Dendritic cell treated with granulocyte-macrophage colony-stimulating factor and Interleukin-4, amounts not matched to agents 40 ng/mL and 50 ng/mL, for 4 days (primary cell): ENCODE measurements at regions not wholly inside any gene's neighbourhood (a gene's known extent, or its start where the extent isn't known, plus 50 kb on each side); places are given as distances from the start of the nearest gene placed in this dataset.
"Not testable (repeated sequence)": the region's sequence is repeated elsewhere in the genome, so short reads cannot be mapped to it uniquely, and the experiment has no call there.

Experiments
- H3K27ac Mint-ChIP-seq: one replicate; pipeline ENCODE4 v1.8.0; 2022; ENCODE audit warnings: mild to moderate bottlenecking, mixed read lengths
- H3K27me3 Mint-ChIP-seq: one replicate; pipeline ENCODE4 v1.8.0; 2022; ENCODE audit warnings: mild to moderate bottlenecking, mixed read lengths
- H3K36me3 Mint-ChIP-seq: one replicate; pipeline ENCODE4 v1.8.0; 2022; ENCODE audit warnings: low read depth, mixed read lengths
- H3K4me1 Mint-ChIP-seq: one replicate; pipeline ENCODE4 v1.8.0; 2022; ENCODE audit warnings: low read depth, mixed read lengths
- H3K4me3 Mint-ChIP-seq: one replicate; pipeline ENCODE4 v1.8.0; 2022; ENCODE audit warnings: mild to moderate bottlenecking, moderate library complexity, mixed read lengths
- H3K9me3 Mint-ChIP-seq: one replicate; pipeline ENCODE4 v1.8.0; 2022; ENCODE audit warnings: mixed read lengths
- intact Hi-C: fragments of 100-400 bp; cut with micrococcal nuclease; formaldehyde crosslinking; loops from one replicate; pipeline ENCODE4 v1.15.0; 2022

DNA sequence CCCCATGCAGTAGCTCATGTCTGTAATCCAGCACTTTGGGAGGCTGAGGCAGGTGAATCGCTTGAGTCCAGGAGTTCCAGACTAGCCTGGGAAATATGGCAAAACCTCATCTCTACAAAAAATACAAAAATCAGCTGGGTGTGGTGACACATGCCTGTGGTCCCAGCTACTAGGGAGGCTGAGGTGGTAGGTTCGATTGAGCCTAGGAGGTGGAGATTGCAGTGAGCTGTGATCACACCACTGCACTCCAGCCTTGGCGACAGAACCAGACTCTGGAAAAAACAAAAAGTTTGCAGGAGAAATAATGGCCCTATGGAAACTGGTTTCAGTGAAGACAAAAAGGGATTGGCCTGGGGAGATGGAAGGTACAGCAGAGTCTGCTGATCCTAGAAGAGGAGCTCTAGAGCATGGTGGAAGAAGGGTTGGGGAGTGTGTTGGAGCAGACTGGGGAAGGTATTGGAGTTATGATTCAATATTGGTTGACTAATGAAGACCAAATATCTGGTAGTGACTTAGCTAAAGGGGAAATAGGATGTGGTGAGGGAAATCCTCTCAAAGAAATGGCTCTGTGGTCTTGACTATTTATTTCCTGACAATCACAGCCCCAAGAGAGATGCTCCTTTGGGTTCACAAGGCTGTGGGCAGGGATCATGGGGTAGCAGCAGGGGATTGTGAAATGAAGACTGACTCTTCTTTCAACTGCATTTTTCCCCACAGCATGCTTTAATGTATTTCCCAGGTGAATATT, 281.9 kb downstream of the UTRN start:
- Mint-ChIP-seq H3K27me3 (no peaks in the 10 kb centered on the region), H3K4me3 (no peak overlapping the region), H3K36me3 (peaks cover 21% of the 10 kb centered on the region), H3K4me1 (no peaks in the 10 kb centered on the region), H3K9me3 (no peaks in the 10 kb centered on the region), H3K27ac (no peak overlapping the region)
- intact Hi-C loops: no loop called here

GRCh38 chr6:144568241-144568640, 283.1 kb downstream of the UTRN start:
- Mint-ChIP-seq H3K36me3 (peaks cover 28% of the 10 kb centered on the region), H3K9me3 (no peaks in the 10 kb centered on the region), H3K27ac (no peak overlapping the region), H3K4me1 (no peaks in the 10 kb centered on the region), H3K4me3 (no peak overlapping the region), H3K27me3 (no peaks in the 10 kb centered on the region)
- intact Hi-C loops: no loop called here

DNA sequence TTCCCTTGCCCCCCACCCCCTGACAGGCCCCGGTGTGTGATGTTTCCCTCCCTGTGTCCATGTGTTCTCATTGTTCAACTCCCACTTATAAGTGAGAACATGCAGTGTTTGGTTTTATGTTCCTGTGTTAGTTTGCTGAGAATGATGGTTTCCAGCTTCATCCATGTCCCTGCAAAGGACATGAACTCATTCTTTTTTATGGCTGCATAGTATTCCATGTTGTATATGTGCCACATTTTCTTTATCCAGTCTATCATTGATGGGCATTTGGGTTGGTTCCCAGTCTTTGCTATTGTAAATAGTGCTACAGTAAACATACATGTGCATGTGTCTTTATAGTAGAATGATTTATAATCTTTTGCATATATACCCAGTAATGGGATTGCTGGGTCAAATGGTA, 287.4 kb downstream of the UTRN start:
- not testable (repeated sequence) for H3K27ac Mint-ChIP-seq, H3K4me1 Mint-ChIP-seq
- peaks cover 43% of the 10 kb centered on the region for H3K36me3 Mint-ChIP-seq

DNA sequence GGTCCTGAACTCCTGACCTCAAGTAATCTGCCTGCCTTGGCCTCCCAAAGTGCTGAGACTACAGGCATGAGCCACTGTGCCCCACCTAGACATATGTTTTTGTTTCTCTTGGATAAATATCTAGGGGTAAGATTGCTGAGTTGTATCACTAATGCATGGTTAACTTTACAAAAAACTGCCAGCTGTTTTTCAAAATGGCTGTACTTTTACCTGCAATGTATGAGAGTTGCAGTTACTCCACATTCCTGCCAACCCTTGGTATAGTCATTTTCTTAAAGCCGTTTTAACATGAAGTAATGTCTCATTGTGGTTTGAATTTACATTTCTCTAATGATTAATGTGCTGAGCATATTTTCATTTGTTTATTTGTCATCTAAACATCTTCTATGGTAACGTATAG, 289.7 kb downstream of the UTRN start:
- Mint-ChIP-seq H3K36me3 (peaks cover 53% of the 10 kb centered on the region), H3K27ac (no peak overlapping the region), H3K4me3 (no peak overlapping the region), H3K27me3 (no peaks in the 10 kb centered on the region), H3K9me3 (no peaks in the 10 kb centered on the region), H3K4me1 (no peaks in the 10 kb centered on the region)
- intact Hi-C loops: no loop called here

More for the DNA sequence above, 287.4 kb downstream of the UTRN start:
- H3K9me3 Mint-ChIP-seq, H3K4me3 Mint-ChIP-seq, H3K27me3 Mint-ChIP-seq, intact Hi-C loops: not testable (repeated sequence)

DNA sequence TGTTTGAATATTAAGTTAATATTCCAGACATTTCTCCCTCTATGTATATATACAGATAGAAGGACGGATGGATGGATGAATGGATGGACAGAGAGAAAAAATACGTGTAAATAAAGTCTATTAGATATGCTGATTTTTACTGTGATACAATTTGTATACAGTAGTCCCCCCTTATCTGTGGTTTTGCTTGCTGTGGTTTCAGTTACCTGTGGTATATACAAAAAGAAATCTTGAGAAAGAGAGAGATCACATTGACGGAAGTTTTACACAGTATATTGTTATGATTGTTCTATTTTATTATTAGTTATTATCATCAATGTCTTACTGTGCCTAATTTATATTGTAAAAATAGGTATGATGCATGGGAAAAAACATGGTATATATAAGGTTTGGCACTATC, 290.2 kb downstream of the UTRN start:
- H3K27ac Mint-ChIP-seq: no peak overlapping the region
- peaks cover 53% of the 10 kb centered on the region for H3K36me3 Mint-ChIP-seq
- H3K4me3 Mint-ChIP-seq: no peak overlapping the region

GRCh38 chr6:144576871-144577270, 291.7 kb downstream of the UTRN start:
- Mint-ChIP-seq H3K9me3 (no peaks in the 10 kb centered on the region), H3K4me3 (no peak overlapping the region), H3K36me3 (peaks cover 56% of the 10 kb centered on the region), H3K4me1 (peaks cover 2% of the 10 kb centered on the region), H3K27ac (no peak overlapping the region), H3K27me3 (no peaks in the 10 kb centered on the region)
- intact Hi-C loops: no loop called here

More for the DNA sequence above, 290.2 kb downstream of the UTRN start:
- no peaks in the 10 kb centered on the region for H3K27me3 Mint-ChIP-seq
- no peaks in the 10 kb centered on the region for H3K4me1 Mint-ChIP-seq
- intact Hi-C loops: no loop called here
- H3K9me3 Mint-ChIP-seq: no peaks in the 10 kb centered on the region

DNA sequence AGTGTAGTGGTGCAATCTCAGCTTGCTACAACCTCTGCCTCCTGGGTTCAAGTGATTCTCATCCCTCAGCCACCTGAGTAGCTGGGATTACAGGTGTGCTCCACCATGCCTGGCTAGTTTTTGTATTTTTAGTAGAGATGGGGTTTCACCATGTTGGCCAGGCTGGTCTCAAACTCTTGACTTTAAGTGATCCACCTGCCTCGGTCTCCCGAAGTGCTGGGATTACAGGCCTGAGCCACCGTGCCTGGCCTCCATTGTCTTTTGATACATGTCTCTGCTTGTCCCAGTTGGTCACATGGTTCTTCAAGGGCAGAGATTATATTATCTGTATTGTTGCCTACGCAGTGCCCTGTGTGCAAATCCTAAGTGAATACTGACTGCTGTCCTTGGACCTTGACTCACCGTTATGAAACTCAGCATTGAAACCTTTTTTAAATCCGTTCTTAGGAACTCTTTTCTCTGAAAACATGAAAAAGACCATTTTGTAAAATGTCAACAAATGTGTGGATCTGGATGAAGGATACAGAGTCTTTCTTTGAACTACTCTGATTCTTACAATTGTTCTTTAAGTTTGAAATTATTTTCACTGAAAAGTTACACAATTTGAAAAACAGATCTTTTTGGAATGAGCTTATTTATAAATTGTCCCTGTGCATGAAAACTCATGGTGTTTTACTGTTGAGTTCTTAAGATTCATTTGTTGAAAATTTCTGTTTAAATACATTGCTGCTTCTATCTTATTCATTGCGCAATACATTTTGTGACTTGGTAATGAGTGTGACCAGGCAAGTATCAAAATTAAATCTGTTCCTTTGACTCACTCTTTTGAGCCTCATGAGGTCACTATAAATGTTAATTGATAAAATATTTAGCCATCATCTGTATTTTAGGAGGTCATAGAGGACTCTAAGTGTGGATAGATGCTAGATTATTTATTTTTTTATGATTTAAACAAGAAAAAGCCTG, 293.5 kb downstream of the UTRN start:
- H3K27me3 Mint-ChIP-seq: no peaks in the 10 kb centered on the region
- intact Hi-C loops: no loop called here

DNA sequence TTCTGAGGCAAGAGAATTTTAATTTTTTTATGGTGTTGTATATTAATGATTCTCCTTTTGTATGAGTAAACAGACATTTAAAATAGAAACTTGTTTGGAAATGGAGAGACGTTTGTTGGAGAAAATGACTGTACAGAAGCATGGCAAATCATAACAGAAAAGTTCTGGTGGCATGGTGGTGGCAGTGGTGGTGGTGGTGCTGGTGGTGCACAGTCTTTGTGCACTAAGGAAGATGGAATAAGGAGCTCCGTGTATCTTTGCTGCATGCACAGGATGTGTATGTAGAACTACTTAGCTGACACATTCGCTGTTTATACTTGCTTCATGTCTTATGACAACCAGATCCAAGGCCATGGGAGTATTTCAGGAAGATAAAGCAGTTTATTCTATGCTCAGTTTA, 294.9 kb downstream of the UTRN start:
- Mint-ChIP-seq H3K4me1 (peaks cover 16% of the 10 kb centered on the region), H3K27ac (no peak overlapping the region), H3K4me3 (no peak overlapping the region), H3K27me3 (no peaks in the 10 kb centered on the region), H3K36me3 (peaks cover 34% of the 10 kb centered on the region), H3K9me3 (no peaks in the 10 kb centered on the region)
- intact Hi-C loops: loop anchor here (5.0 to 10.0 kb wide), 3 partner anchors 255 to 1057 kb away; no protein-coding TSS in a partner anchor

More for the DNA sequence above, 293.5 kb downstream of the UTRN start:
- Mint-ChIP-seq H3K4me3 (no peak overlapping the region), H3K4me1 (peaks cover 16% of the 10 kb centered on the region), H3K9me3 (no peaks in the 10 kb centered on the region), H3K27ac (no peak overlapping the region), H3K36me3 (peaks cover 39% of the 10 kb centered on the region)

DNA sequence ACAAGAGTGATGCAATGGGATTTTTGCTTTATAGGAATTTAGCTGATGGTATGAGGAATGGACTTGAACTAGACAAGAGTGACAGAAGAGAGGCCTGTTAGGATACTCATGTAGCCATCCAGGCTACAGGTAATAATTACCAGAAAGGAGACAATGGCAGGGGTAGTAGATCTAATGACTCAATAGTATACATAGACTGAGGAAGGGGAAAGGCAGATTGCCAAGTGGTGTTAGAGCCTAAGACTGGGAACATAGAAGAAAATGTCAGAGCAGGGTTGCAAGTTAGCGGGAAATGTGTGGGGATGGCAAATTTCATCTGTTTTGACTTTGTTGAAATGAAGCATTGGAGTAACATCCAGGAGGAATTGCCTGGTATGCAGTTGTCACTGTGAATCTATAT, 295.6 kb downstream of the UTRN start:
- no peaks in the 10 kb centered on the region for H3K27me3 Mint-ChIP-seq
- peaks cover 34% of the 10 kb centered on the region for H3K36me3 Mint-ChIP-seq
- H3K9me3 Mint-ChIP-seq: no peaks in the 10 kb centered on the region
- no peak overlapping the region for H3K27ac Mint-ChIP-seq
- intact Hi-C loops: loop anchor here (5.0 to 10.0 kb wide), 3 partner anchors 254 to 1057 kb away; no protein-coding TSS in a partner anchor
- no peak overlapping the region for H3K4me3 Mint-ChIP-seq
- H3K4me1 Mint-ChIP-seq: peaks cover 16% of the 10 kb centered on the region

DNA sequence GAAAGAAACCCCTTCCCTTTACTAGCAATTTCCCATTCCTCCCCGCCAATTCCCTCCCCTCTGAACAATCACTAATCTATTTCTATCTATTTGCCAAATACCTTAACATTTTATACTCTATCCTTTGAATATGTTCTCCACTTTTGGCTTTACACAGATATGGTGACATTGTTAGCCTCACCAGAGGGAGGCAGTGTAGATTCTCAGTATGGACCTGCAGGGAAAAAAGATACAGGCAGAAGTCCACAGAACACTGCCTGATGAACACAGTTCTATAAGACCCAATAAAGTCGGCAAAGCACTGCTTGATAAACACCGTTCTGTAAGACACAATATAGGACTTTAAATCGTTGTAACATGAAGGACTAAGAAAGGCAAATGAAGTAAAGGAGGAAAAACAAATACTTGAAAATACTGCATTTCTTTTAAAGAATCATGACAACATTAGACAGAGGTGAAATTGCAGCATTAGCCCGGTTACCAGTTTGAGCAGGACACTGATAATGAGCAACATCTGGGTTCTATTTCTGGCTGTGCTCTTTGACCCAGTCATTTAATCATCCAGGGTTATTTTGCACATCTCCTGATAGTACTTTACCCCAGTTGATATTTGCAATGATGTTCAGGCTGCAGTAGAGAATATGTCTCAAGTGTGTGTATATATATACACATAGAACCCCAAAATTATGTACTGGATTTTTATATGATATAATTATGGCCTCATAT, 296.8 kb downstream of the UTRN start:
- Mint-ChIP-seq H3K4me1 (peaks cover 16% of the 10 kb centered on the region), H3K27ac (no peak overlapping the region), H3K27me3 (no peaks in the 10 kb centered on the region), H3K36me3 (peaks cover 29% of the 10 kb centered on the region), H3K4me3 (no peak overlapping the region), H3K9me3 (no peaks in the 10 kb centered on the region)
- intact Hi-C loops: loop anchor here (5.0 to 10.0 kb wide), 3 partner anchors 253 to 1055 kb away; no protein-coding TSS in a partner anchor

GRCh38 chr6:144582939-144583613, 297.9 kb downstream of the UTRN start:
- Mint-ChIP-seq H3K4me1 (peaks cover 16% of the 10 kb centered on the region), H3K27me3 (no peaks in the 10 kb centered on the region), H3K4me3 (peak overlapping the region; percentile 67), H3K27ac (peak overlapping the region; percentile 77), H3K36me3 (peaks cover 22% of the 10 kb centered on the region), H3K9me3 (no peaks in the 10 kb centered on the region)
- intact Hi-C loops: loop anchor here (5.0 to 10.0 kb wide), 3 partner anchors 252 to 1054 kb away; no protein-coding TSS in a partner anchor

- H3K27ac Mint-ChIP-seq: peak overlapping the region; percentile 77
Measured at GRCh38 chr6:144583614-144583954, 298.4 kb downstream of the UTRN start.

GRCh38 chr6:144585217-144585814, 300.2 kb downstream of the UTRN start:
- H3K4me1 Mint-ChIP-seq: peaks cover 16% of the 10 kb centered on the region
- intact Hi-C loops: loop anchor here (1.0 to 10.0 kb wide), 4 partner anchors 192 to 629 kb away; no protein-coding TSS in a partner anchor
- H3K27ac Mint-ChIP-seq: no peak overlapping the region
- H3K9me3 Mint-ChIP-seq: no peaks in the 10 kb centered on the region
- H3K27me3 Mint-ChIP-seq: no peaks in the 10 kb centered on the region
- no peak overlapping the region for H3K4me3 Mint-ChIP-seq
- peaks cover 7% of the 10 kb centered on the region for H3K36me3 Mint-ChIP-seq

More at GRCh38 chr6:144583614-144583954, 298.4 kb downstream of the UTRN start:
- intact Hi-C loops: loop anchor here (5.0 to 10.0 kb wide), 3 partner anchors 251 to 1054 kb away; no protein-coding TSS in a partner anchor
- Mint-ChIP-seq H3K9me3 (no peaks in the 10 kb centered on the region), H3K4me3 (peak overlapping the region; percentile 67), H3K27me3 (no peaks in the 10 kb centered on the region), H3K36me3 (peaks cover 17% of the 10 kb centered on the region), H3K4me1 (peaks cover 16% of the 10 kb centered on the region)
